Liver (tissue), 8 donors: ENCODE measurements at regions not wholly inside any gene's neighbourhood (a gene's known extent, or its start where the extent isn't known, plus 50 kb on each side); places are given as distances from the start of the nearest gene placed in this dataset.

Source experiments
- DNase-seq: peaks from one replicate; pipeline ENCODE4 v3.0.0-alpha.2; 2017; ENCODE audit warnings: low spot score
- H3K27ac ChIP-seq, 2 donors: one replicate each; pipeline ENCODE4 v1.7.0; 2013; ENCODE audit warnings: inconsistent platforms in 2 of 2, low read length in 2 of 2, control low read depth in 1 of 2, low read depth in 1 of 2, mild to moderate bottlenecking in 1 of 2
- H3K27me3 ChIP-seq, 4 donors: one replicate each; pipeline versions ENCODE4 v1.6.1 to v1.7.0; 2013; ENCODE audit warnings: low read length in 3 of 4, inconsistent platforms in 1 of 4, mild to moderate bottlenecking in 1 of 4, moderate library complexity in 1 of 4; ENCODE audit not compliant: control insufficient read depth in 4 of 4, insufficient read depth in 4 of 4
- H3K36me3 ChIP-seq, 4 donors: one replicate each; pipeline versions ENCODE4 v1.6.1 to v1.7.0; 2013; ENCODE audit warnings: low read length in 3 of 4, mild to moderate bottlenecking in 3 of 4, low read depth in 1 of 4, moderate library complexity in 1 of 4; ENCODE audit not compliant: control insufficient read depth in 4 of 4, insufficient read depth in 3 of 4
- H3K4me1 ChIP-seq, 4 donors: one replicate each; pipeline versions ENCODE4 v1.6.1 to v1.7.0; 2013; ENCODE audit warnings: low read length in 3 of 4, mild to moderate bottlenecking in 3 of 4, moderate library complexity in 1 of 4; ENCODE audit not compliant: control insufficient read depth in 4 of 4, insufficient read depth in 4 of 4
- H3K4me3 ChIP-seq, 3 donors: one replicate each; pipeline versions ENCODE4 v1.6.1 to v1.7.0; 2013; ENCODE audit warnings: low read length in 3 of 3, control low read depth in 1 of 3, low read depth in 1 of 3, mild to moderate bottlenecking in 1 of 3
- H3K9ac ChIP-seq, 2 donors: one replicate each; pipeline ENCODE4 v1.7.0; 2013; ENCODE audit warnings: low read length in 2 of 2, mild to moderate bottlenecking in 2 of 2, moderate library complexity in 2 of 2, control low read depth in 1 of 2, low read depth in 1 of 2
- H3K9me3 ChIP-seq, 4 donors: one replicate each; pipeline versions ENCODE4 v1.6.1 to v1.7.0; 2013; ENCODE audit warnings: low read length in 3 of 4; ENCODE audit not compliant: control insufficient read depth in 4 of 4
- EGR1 ChIP-seq, 2 donors: IDR thresholded peaks; 2 replicates each; pipeline ENCODE4 v1.6.1; 2016 to 2018; ENCODE audit warnings: antibody characterized with exemption in 2 of 2, low read depth in 2 of 2
- FOXA1 ChIP-seq: IDR thresholded peaks from 2 replicates; pipeline ENCODE4 v1.6.1; 2016; ENCODE audit warnings: antibody characterized with exemption
- FOXA2 ChIP-seq: IDR thresholded peaks from 2 replicates; pipeline ENCODE4 v1.6.1; 2016; ENCODE audit warnings: antibody characterized with exemption
- GABPA ChIP-seq, 2 donors: IDR thresholded peaks in 1 of 2; conservative IDR thresholded peaks in 1 of 2; 2 replicates each; pipeline ENCODE4 v1.6.1; 2016; ENCODE audit warnings: antibody characterized with exemption in 2 of 2, mild to moderate bottlenecking in 1 of 2, moderate library complexity in 1 of 2
- HNF4A ChIP-seq, 2 donors: conservative IDR thresholded peaks; 2 replicates each; pipeline ENCODE4 v1.6.1; 2016; ENCODE audit warnings: antibody characterized with exemption in 2 of 2, mild to moderate bottlenecking in 2 of 2
- HNF4G ChIP-seq: IDR thresholded peaks from 2 replicates; pipeline ENCODE4 v1.6.1; 2016; ENCODE audit warnings: antibody characterized with exemption
- JUND ChIP-seq, 2 donors: IDR thresholded peaks; 2 replicates each; pipeline ENCODE4 v1.6.1; 2016; ENCODE audit warnings: antibody characterized with exemption in 2 of 2
- RXRA ChIP-seq, 2 donors: IDR thresholded peaks; 2 replicates each; pipeline ENCODE4 v1.6.1; 2017 to 2018; ENCODE audit warnings: antibody characterized with exemption in 2 of 2, mild to moderate bottlenecking in 1 of 2
- TAF1 ChIP-seq: conservative IDR thresholded peaks from 2 replicates; pipeline ENCODE4 v1.6.1; 2016; ENCODE audit warnings: antibody characterized with exemption, mild to moderate bottlenecking
- YY1 ChIP-seq: IDR thresholded peaks from 2 replicates; pipeline ENCODE4 v1.6.1; 2016; ENCODE audit warnings: antibody characterized with exemption, mild to moderate bottlenecking
- whole genome bisulfite sequencing: extraction: QIAGEN DNeasy Blood & Tissue Kit; methylation state at CpG from one replicate; pipeline ENCODE4 v1.1.7; 2013; 5-methylcytosine and 5-hydroxymethylcytosine counted together
- TF ChIP-seq, protein P1 (sequence below): IDR thresholded peaks from 2 replicates; pipeline ENCODE4 v1.6.1; 2016; ENCODE audit warnings: antibody characterized with exemption
- TF ChIP-seq, protein P2 (sequence below): IDR thresholded peaks from 2 replicates; pipeline ENCODE4 v1.6.1; 2016; ENCODE audit warnings: antibody characterized with exemption, mild to moderate bottlenecking
- TF ChIP-seq, protein P3 (sequence below): IDR thresholded peaks from 2 replicates; pipeline ENCODE4 v1.6.1; 2016; ENCODE audit warnings: antibody characterized with exemption
- TF ChIP-seq, protein P4 (sequence below): IDR thresholded peaks from 2 replicates; pipeline ENCODE4 v1.6.1; 2016; ENCODE audit warnings: antibody characterized with exemption
- TF ChIP-seq, protein P5 (sequence below): fragments of 150-350 bp; IDR thresholded peaks from 2 replicates; pipeline ENCODE4 v1.5.1; 2017; ENCODE audit warnings: improper control_type of control experiment, low read depth, low read length; ENCODE audit not compliant: missing input control
- donor health status: healthy.
- donor health status: healthy.
- donor health status: healthy.
- donor health status: healthy.
- donor health status: healthy.

DNA sequence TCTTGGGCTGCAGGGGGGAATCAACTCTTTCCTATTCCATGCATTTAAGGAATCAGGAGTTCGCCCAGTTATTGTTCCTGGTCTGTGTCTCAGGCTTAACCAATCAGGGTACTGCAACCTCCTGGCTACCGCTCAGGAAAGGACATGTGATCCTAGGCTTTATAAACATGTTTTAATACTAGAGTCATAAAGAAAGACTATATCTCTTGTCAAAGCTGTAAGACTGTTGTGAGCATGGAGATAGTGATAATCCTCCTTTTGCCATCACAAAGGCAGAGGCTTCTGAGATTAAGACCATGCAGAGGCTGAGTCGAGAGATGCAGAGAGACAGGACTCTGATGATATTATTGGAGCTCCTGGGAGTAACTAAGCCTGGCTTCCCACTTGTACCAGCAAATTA, 137.0 kb downstream of the YIPF5 start:
- DNase-seq, result no peak
- Histone ChIP-seq H3K27ac (no peak overlapping the region), H3K4me1 (no peaks in the 10 kb centered on the region), H3K9me3 (peaks cover 0 to 3% (median 0%) of the 10 kb centered on the region in 4 donors), H3K4me3 (no peak overlapping the region), H3K9ac (no peak overlapping the region), H3K36me3 (no peaks in the 10 kb centered on the region), H3K27me3 (peaks cover 0 to 4% (median under 1%) of the 10 kb centered on the region in 4 donors)
- 79% methylated on average over 3 of the region's 3 CpGs for WGBS
- TF ChIP-seq, protein P1, sequence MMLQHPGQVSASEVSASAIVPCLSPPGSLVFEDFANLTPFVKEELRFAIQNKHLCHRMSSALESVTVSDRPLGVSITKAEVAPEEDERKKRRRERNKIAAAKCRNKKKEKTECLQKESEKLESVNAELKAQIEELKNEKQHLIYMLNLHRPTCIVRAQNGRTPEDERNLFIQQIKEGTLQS, result no peak
- no peak for TF ChIP-seq GABPA (IDR thresholded peaks at IDR 0.05 in 1 of 2, conservative IDR thresholded peaks at IDR 0.05 in 1 of 2)
- TF ChIP-seq TAF1, result no peak
- TF ChIP-seq, protein P2, sequence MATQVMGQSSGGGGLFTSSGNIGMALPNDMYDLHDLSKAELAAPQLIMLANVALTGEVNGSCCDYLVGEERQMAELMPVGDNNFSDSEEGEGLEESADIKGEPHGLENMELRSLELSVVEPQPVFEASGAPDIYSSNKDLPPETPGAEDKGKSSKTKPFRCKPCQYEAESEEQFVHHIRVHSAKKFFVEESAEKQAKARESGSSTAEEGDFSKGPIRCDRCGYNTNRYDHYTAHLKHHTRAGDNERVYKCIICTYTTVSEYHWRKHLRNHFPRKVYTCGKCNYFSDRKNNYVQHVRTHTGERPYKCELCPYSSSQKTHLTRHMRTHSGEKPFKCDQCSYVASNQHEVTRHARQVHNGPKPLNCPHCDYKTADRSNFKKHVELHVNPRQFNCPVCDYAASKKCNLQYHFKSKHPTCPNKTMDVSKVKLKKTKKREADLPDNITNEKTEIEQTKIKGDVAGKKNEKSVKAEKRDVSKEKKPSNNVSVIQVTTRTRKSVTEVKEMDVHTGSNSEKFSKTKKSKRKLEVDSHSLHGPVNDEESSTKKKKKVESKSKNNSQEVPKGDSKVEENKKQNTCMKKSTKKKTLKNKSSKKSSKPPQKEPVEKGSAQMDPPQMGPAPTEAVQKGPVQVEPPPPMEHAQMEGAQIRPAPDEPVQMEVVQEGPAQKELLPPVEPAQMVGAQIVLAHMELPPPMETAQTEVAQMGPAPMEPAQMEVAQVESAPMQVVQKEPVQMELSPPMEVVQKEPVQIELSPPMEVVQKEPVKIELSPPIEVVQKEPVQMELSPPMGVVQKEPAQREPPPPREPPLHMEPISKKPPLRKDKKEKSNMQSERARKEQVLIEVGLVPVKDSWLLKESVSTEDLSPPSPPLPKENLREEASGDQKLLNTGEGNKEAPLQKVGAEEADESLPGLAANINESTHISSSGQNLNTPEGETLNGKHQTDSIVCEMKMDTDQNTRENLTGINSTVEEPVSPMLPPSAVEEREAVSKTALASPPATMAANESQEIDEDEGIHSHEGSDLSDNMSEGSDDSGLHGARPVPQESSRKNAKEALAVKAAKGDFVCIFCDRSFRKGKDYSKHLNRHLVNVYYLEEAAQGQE, result no peak
- no peak for TF ChIP-seq FOXA1
- no peak for TF ChIP-seq EGR1 (IDR thresholded peaks at IDR 0.05; ENCODE audit: low read depth in 2 of 2)
- TF ChIP-seq JUND (IDR thresholded peaks at IDR 0.05), result no peak
- no peak for TF ChIP-seq HNF4A (conservative IDR thresholded peaks at IDR 0.05)
- TF ChIP-seq, protein P3, sequence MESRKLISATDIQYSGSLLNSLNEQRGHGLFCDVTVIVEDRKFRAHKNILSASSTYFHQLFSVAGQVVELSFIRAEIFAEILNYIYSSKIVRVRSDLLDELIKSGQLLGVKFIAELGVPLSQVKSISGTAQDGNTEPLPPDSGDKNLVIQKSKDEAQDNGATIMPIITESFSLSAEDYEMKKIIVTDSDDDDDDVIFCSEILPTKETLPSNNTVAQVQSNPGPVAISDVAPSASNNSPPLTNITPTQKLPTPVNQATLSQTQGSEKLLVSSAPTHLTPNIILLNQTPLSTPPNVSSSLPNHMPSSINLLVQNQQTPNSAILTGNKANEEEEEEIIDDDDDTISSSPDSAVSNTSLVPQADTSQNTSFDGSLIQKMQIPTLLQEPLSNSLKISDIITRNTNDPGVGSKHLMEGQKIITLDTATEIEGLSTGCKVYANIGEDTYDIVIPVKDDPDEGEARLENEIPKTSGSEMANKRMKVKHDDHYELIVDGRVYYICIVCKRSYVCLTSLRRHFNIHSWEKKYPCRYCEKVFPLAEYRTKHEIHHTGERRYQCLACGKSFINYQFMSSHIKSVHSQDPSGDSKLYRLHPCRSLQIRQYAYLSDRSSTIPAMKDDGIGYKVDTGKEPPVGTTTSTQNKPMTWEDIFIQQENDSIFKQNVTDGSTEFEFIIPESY, result no peak
- no peak for TF ChIP-seq HNF4G
- TF ChIP-seq, protein P4, sequence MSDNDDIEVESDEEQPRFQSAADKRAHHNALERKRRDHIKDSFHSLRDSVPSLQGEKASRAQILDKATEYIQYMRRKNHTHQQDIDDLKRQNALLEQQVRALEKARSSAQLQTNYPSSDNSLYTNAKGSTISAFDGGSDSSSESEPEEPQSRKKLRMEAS, result no peak
- no peak for TF ChIP-seq FOXA2
- TF ChIP-seq YY1, result no peak
- no peak for TF ChIP-seq RXRA (IDR thresholded peaks at IDR 0.05)
- TF ChIP-seq, protein P5, sequence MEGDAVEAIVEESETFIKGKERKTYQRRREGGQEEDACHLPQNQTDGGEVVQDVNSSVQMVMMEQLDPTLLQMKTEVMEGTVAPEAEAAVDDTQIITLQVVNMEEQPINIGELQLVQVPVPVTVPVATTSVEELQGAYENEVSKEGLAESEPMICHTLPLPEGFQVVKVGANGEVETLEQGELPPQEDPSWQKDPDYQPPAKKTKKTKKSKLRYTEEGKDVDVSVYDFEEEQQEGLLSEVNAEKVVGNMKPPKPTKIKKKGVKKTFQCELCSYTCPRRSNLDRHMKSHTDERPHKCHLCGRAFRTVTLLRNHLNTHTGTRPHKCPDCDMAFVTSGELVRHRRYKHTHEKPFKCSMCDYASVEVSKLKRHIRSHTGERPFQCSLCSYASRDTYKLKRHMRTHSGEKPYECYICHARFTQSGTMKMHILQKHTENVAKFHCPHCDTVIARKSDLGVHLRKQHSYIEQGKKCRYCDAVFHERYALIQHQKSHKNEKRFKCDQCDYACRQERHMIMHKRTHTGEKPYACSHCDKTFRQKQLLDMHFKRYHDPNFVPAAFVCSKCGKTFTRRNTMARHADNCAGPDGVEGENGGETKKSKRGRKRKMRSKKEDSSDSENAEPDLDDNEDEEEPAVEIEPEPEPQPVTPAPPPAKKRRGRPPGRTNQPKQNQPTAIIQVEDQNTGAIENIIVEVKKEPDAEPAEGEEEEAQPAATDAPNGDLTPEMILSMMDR, result no peak
